ENCODE measurements at regions not wholly inside any gene's neighbourhood (a gene's known extent, or its start where the extent isn't known, plus 50 kb on each side); places are given as distances from the start of the nearest gene placed in this dataset.

DNA sequence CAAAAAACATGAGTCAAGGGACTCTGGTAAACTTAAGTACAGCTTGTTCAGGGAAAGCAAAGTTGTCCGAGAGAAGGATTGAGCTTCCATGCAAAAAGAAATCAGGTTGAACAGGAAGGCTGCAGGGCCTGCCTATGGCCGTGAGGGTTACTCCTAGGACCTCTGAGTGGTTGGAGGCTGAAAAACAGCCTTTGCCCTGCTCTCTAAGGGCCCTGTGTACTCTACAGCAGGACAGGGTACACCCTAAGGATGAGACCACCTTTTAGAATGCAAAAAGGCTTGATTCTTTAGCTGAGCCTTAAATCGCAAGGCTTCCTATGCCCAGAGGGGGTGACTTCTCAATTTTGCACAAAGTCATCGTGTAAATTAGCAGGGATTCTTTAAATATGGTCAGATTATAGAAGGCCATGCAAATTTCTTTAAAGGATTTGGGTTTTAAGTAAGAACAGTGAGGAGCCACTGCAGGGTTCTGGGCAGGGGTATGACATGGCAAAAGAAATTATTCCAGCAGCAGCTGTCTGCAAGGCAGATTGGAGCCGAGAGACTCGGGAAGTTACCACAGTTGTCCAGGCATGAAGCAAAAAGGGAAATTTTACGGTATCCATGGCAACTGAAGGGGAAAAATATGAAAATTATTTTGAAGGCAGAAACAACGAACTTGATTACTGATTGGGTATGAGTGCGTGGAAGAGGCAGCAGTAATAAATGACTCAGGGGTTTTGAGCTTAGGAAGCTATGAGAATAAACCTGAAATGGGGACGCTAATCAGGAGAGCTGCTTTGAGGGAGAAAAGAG, 91.8 kb downstream of the FAM76B start:
- no peak for TF ChIP-seq EZH2 (IDR thresholded peaks at IDR 0.05; ENCODE audit: borderline replicate concordance)
- TF ChIP-seq, protein P1, sequence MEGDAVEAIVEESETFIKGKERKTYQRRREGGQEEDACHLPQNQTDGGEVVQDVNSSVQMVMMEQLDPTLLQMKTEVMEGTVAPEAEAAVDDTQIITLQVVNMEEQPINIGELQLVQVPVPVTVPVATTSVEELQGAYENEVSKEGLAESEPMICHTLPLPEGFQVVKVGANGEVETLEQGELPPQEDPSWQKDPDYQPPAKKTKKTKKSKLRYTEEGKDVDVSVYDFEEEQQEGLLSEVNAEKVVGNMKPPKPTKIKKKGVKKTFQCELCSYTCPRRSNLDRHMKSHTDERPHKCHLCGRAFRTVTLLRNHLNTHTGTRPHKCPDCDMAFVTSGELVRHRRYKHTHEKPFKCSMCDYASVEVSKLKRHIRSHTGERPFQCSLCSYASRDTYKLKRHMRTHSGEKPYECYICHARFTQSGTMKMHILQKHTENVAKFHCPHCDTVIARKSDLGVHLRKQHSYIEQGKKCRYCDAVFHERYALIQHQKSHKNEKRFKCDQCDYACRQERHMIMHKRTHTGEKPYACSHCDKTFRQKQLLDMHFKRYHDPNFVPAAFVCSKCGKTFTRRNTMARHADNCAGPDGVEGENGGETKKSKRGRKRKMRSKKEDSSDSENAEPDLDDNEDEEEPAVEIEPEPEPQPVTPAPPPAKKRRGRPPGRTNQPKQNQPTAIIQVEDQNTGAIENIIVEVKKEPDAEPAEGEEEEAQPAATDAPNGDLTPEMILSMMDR (IDR thresholded peaks at IDR 0.05; ENCODE audit: poor library complexity), result no peak
